Inflammatory macrophage treated with lipopolysaccharide for 1 hour (primary cell): ENCODE measurements at regions not wholly inside any gene's neighbourhood (a gene's known extent, or its start where the extent isn't known, plus 50 kb on each side); places are given as distances from the start of the nearest gene placed in this dataset.
"Not testable (repeated sequence)": the region's sequence is repeated elsewhere in the genome, so short reads cannot be mapped to it uniquely, and the experiment has no call there.

Experiments used
- DNase-seq, 2 donors: peaks; one replicate each; pipeline ENCODE4 v3.0.0-alpha.2; 2020 to 2022

- DNase-seq, result no peak
These were observed 100.9 kb downstream of the NAV1 start for GRCh38 chr1:201639826-201640225.

- no peak for DNase-seq
These were observed 101.7 kb downstream of the NAV1 start for GRCh38 chr1:201640624-201641023.

- DNase-seq, result no peak
These were observed 102.8 kb downstream of the NAV1 start for GRCh38 chr1:201641524-201642253.

DNA sequence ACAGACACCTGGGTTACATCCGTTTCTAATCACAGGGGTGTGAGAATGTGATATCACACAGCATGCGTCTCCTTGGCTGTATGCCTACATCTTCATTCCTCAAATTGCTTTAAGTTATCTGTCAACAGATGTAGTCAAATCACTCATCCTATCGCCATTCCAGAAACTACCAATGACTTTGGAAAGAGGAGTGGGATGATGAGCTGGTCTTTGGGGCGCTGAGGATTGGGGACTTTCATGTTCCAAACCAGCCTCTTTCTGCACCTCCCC lies 104.8 kb downstream of the NAV1 start:
- DNase-seq, result no peak

GRCh38 chr1:201644197-201644596 lies 105.3 kb downstream of the NAV1 start:
- DNase-seq, result no peak

- not testable (repeated sequence) for DNase-seq
These were observed 106.1 kb downstream of the NAV1 start for GRCh38 chr1:201645000-201645399.

GRCh38 chr1:201645956-201646355 lies 107.0 kb downstream of the NAV1 start:
- no peak for DNase-seq

DNA sequence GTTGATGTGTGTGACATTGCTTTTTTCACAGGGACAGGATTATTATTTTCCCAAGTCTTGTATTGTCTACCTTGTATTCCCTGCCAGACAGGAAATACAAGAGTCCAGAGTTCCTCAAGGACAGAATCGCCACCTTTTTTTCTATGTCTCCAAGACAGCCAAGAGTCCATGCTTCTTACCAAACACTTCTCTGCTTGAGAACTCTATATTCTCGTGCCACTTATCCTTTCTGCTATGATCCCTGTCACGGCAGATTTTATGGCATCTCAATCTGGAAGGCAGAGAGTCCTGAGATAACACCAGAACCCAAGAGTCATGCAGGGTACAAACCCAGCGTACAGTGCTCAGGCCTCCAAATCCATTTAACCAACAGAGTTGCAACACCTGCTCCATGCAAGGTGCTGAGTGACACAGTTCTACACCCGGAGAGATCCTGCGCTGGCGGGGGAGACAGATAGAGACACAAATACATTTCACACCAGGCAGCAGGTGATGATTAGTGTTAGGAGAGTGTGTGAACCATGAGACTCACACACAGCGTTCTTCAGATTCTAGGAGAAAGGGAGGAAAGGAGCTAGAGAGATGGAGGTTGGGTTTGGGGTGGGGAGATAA lies 107.6 kb downstream of the NAV1 start:
- DNase-seq, result no peak

DNA sequence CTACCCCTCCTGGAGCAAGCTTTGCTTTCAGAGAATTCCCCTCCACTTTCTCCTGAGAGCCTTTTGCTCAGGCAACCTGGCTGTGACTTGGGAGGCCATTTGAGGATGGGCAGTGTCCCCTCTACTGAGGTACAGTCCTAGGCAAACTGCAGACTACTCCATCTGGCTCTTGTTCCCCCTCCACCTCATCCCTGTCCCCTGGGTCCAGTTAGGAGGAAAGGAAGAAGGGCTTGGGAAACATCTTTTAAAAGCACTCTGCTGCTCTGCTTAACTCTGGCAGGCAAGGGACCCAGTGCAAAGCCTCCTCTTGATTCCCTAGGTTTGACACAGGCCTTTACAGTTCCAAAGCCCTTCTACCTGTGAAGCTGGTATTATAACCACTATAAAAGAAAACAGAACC lies 108.2 kb downstream of the NAV1 start:
- no peak for DNase-seq

GRCh38 chr1:201647722-201648065 lies 108.8 kb downstream of the NAV1 start:
- no peak for DNase-seq

GRCh38 chr1:201648066-201648906 lies 109.4 kb downstream of the NAV1 start:
- no peak for DNase-seq

GRCh38 chr1:201648907-201649721 lies 110.2 kb downstream of the NAV1 start:
- no peak for DNase-seq

GRCh38 chr1:201649761-201650622 lies 111.1 kb downstream of the NAV1 start:
- peak; percentile 10 to 69 for DNase-seq

DNA sequence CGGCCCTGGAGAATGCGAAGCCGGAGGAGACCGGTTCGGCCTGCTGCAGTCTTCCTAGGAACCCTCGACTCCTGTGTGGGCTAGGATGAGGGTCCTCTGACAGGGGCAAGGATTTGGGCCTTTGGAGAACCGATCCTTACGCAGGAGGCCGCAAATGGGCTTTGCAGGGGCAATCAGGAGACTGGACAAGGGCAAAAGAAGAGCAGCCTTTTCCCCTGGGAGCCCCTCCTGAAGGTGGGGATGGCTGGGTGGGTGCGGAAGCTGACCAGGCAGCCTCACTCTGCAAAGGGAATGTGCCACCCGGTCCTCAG lies 111.7 kb downstream of the NAV1 start:
- no peak for DNase-seq

DNA sequence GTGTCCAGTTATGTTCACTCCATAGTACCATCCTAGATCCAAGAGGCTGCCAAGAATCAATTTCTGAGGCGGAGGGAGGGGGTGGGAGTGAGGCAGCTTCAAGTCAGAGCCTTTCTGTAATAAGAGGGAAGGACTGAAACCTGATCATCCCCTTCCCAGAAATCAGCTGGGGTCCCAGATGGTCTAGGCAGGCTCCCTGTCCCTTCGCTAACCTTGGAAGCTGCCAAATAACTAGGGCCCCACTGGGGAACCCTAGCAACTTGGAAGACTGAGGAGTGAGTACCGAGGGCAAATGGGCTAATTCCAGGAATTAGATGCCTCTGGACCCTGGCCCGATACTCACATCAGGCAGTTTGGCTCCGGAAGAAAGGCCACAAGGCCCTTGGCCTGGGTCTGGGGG lies 113.3 kb downstream of the NAV1 start:
- DNase-seq, result no peak

- DNase-seq, result no peak
These were observed 114.3 kb downstream of the NAV1 start for GRCh38 chr1:201653233-201653632.

DNA sequence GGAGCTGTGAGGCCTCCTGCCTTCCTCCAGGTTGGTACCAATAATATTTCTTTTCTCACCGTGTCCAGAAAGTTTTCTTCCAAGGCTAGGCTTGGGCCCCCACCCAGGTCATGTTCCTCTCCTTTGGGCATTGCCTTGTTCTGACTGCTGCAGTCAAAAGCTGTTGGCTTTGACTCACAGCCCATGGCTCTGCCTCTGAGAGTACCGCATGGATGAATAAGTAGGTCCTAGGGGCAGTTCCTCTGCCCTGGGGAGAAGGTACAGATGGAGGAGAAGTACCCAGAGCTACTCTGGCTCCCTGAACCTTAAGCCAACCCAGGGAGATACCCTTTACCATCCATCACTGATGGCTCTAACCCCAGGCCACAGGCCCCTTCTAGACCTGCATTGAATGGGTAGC lies 115.0 kb downstream of the NAV1 start:
- DNase-seq, result no peak

- DNase-seq, result no peak
These were observed 116.3 kb downstream of the NAV1 start for GRCh38 chr1:201655243-201655642.

- no peak for DNase-seq
These were observed 117.0 kb downstream of the NAV1 start for GRCh38 chr1:201655910-201656309.

- no peak for DNase-seq
These were observed 117.5 kb downstream of the NAV1 start for GRCh38 chr1:201656311-201657032.

GRCh38 chr1:201659572-201659971 lies 120.6 kb downstream of the NAV1 start:
- no peak for DNase-seq
